ENCODE measurements at regions not wholly inside any gene's neighbourhood (a gene's known extent, or its start where the extent isn't known, plus 50 kb on each side); places are given as distances from the start of the nearest gene placed in this dataset.

- H3K9me2 ChIP-seq (replicated peaks; ENCODE audit: low read depth, low read length), result no peaks in the 10 kb centered on the region
Observed at GRCh38 chr11:134561331-134561720, 149.3 kb upstream of the B3GAT1 start.

GRCh38 chr11:134560566-134561330, 148.7 kb upstream of the B3GAT1 start:
- TF ChIP-seq EZH2phosphoT487 (IDR thresholded peaks at IDR 0.05; ENCODE audit: borderline replicate concordance) (no peak), CTCF (conservative IDR thresholded peaks at IDR 0.05; ENCODE audit: low read length) (no peak)
- H3K27me3 ChIP-seq (ENCODE audit: insufficient read depth, low read length, poor library complexity, severe bottlenecking), result no peaks in the 10 kb centered on the region
- no peak overlapping the region for H3K4me2 ChIP-seq (ENCODE audit: low read depth, low read length, poor library complexity, severe bottlenecking)
- no peak overlapping the region for H3K9ac ChIP-seq (ENCODE audit: low read depth, low read length, poor library complexity, severe bottlenecking)
- H3K79me2 ChIP-seq (ENCODE audit: insufficient read depth, low read length), result no peaks in the 10 kb centered on the region
- no peaks in the 10 kb centered on the region for H3K4me1 ChIP-seq (ENCODE audit: insufficient read depth, low read length, poor library complexity, severe bottlenecking)
- H3K9me3 ChIP-seq (ENCODE audit: insufficient read depth, low read depth, low read length), result peaks cover 14% of the 10 kb centered on the region; the same call in 1 of the 2 replicates
- H3K36me3 ChIP-seq (ENCODE audit: insufficient read depth, low read length), result no peaks in the 10 kb centered on the region
- H3F3A ChIP-seq (ENCODE audit: low read depth), result no peaks in the 10 kb centered on the region
- H3K9me2 ChIP-seq (replicated peaks; ENCODE audit: low read depth, low read length), result no peaks in the 10 kb centered on the region
- H2AFZ ChIP-seq (ENCODE audit: low read length), result no peak overlapping the region
- H4K20me1 ChIP-seq (ENCODE audit: insufficient read depth, low read length, poor library complexity, severe bottlenecking), result no peaks in the 10 kb centered on the region
- H3K4me3 ChIP-seq (ENCODE audit: low read length, poor library complexity, severe bottlenecking), result no peak overlapping the region

More at GRCh38 chr11:134561331-134561720, 149.3 kb upstream of the B3GAT1 start:
- H3K79me2 ChIP-seq (ENCODE audit: insufficient read depth, low read length), result no peaks in the 10 kb centered on the region
- H3K4me2 ChIP-seq (ENCODE audit: low read depth, low read length, poor library complexity, severe bottlenecking), result no peak overlapping the region
- no peaks in the 10 kb centered on the region for H4K20me1 ChIP-seq (ENCODE audit: insufficient read depth, low read length, poor library complexity, severe bottlenecking)
- H3K9ac ChIP-seq (ENCODE audit: low read depth, low read length, poor library complexity, severe bottlenecking), result no peak overlapping the region
- peaks cover 11% of the 10 kb centered on the region; the same call in 1 of the 2 replicates for H3K9me3 ChIP-seq (ENCODE audit: insufficient read depth, low read depth, low read length)
- H3F3A ChIP-seq (ENCODE audit: low read depth), result no peaks in the 10 kb centered on the region
- H3K27me3 ChIP-seq (ENCODE audit: insufficient read depth, low read length, poor library complexity, severe bottlenecking), result no peaks in the 10 kb centered on the region
- TF ChIP-seq EZH2phosphoT487 (IDR thresholded peaks at IDR 0.05; ENCODE audit: borderline replicate concordance) (no peak), CTCF (conservative IDR thresholded peaks at IDR 0.05; ENCODE audit: low read length) (no peak)
- H2AFZ ChIP-seq (ENCODE audit: low read length), result no peak overlapping the region
- no peaks in the 10 kb centered on the region for H3K36me3 ChIP-seq (ENCODE audit: insufficient read depth, low read length)
- no peak overlapping the region for H3K4me3 ChIP-seq (ENCODE audit: low read length, poor library complexity, severe bottlenecking)
- no peaks in the 10 kb centered on the region for H3K4me1 ChIP-seq (ENCODE audit: insufficient read depth, low read length, poor library complexity, severe bottlenecking)

- H3K4me2 ChIP-seq (ENCODE audit: low read depth, low read length, poor library complexity, severe bottlenecking), result no peak overlapping the region
- H3K4me1 ChIP-seq (ENCODE audit: insufficient read depth, low read length, poor library complexity, severe bottlenecking), result no peaks in the 10 kb centered on the region
- no peak for TF ChIP-seq CTCF (conservative IDR thresholded peaks at IDR 0.05; ENCODE audit: low read length)
- TF ChIP-seq EZH2phosphoT487 (IDR thresholded peaks at IDR 0.05; ENCODE audit: borderline replicate concordance), result no peak
- H3K9me3 ChIP-seq (ENCODE audit: insufficient read depth, low read depth, low read length), result peaks cover 14% of the 10 kb centered on the region; the same call in 1 of the 2 replicates
- H3K9me2 ChIP-seq (replicated peaks; ENCODE audit: low read depth, low read length), result no peaks in the 10 kb centered on the region
- H3K4me3 ChIP-seq (ENCODE audit: low read length, poor library complexity, severe bottlenecking), result no peak overlapping the region
- no peaks in the 10 kb centered on the region for H3F3A ChIP-seq (ENCODE audit: low read depth)
- no peaks in the 10 kb centered on the region for H4K20me1 ChIP-seq (ENCODE audit: insufficient read depth, low read length, poor library complexity, severe bottlenecking)
- no peak overlapping the region for H3K9ac ChIP-seq (ENCODE audit: low read depth, low read length, poor library complexity, severe bottlenecking)
- no peaks in the 10 kb centered on the region for H3K36me3 ChIP-seq (ENCODE audit: insufficient read depth, low read length)
- H3K79me2 ChIP-seq (ENCODE audit: insufficient read depth, low read length), result no peaks in the 10 kb centered on the region
- H2AFZ ChIP-seq (ENCODE audit: low read length), result no peak overlapping the region
- H3K27me3 ChIP-seq (ENCODE audit: insufficient read depth, low read length, poor library complexity, severe bottlenecking), result no peaks in the 10 kb centered on the region
Observed at GRCh38 chr11:134560066-134560465, 148.0 kb upstream of the B3GAT1 start.

Data from Loucy (cell line).